ENCODE measurements at regions not wholly inside any gene's neighbourhood (a gene's known extent, or its start where the extent isn't known, plus 50 kb on each side); places are given as distances from the start of the nearest gene placed in this dataset.

DNA sequence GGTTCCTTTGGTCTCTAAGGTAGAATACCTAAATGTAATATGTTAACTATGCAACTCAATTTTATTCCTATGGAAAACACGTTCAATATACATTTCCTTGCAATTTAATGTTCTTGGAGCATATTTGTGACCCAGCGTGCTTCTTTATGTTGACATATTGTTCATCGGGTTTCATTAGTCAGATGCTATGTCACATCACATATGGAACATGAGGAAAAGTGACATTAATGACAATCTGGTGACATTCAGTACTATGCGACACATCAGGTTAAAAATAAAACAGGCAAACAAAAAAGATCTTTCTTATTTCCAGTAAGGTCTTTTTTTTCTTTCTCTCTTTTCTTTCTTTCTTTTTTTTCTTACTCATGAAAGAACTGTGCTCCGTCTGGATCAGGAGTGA lies 135.6 kb upstream of the SMIM21 start:
- no peak for DNase-seq

DNA sequence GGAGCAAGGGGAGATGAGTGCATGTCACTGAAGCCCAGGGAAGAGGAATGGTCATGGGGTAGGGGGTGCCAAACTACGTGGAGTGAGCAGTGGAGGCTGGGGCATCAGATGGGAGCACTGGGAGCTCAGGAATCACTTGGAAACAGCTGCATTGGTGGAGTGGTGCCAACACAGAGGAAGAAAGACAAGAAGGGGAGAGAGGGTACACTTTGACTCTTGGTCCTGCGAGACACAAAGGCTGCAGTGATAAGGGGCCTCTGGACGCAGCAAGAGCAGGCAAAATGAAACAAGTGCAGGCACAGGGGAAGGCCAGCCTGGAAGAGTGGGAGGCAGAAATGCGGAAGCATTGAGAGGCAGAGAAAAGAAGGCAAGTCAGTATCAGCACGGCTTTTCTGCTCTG lies 134.7 kb upstream of the SMIM21 start:
- no peak for DNase-seq

DNA sequence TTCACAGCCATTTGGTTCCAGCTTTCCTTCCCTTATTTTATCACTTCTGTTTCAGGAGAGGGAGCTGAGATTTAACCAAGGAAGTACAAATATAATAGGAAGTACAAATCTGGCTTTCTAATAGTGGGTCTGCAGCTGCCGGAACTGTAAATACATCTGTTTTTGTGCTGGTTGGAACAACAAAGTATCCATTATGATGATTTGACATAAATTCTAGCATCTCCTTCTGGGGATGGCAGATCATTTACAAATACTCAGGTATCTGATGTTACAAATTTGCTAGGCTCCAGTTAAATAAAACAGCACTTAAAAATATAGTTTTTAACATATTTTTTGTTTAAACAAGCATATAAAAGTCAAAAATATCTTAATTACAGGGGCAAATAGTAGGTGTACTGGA lies 131.3 kb upstream of the SMIM21 start:
- DNase-seq, result no peak

DNA sequence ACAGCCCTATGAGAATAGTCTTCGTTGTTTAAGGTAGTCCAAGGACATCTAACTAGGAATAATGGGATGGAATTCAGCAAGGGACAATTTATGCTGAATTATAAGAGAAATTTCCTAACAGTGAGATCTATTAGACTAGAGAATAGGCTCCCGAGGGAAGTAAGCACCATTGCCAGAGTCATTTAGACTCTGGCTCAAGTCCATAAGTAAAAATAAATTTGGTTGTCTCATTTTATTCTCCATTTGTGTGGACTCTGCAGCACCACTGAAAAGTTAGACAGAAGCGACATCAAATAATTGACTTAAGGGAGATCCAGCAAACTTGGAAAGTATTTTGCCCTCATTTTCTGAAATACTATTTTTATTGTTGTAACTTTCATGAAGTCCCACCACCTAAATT lies 129.3 kb upstream of the SMIM21 start:
- no peak for DNase-seq

DNA sequence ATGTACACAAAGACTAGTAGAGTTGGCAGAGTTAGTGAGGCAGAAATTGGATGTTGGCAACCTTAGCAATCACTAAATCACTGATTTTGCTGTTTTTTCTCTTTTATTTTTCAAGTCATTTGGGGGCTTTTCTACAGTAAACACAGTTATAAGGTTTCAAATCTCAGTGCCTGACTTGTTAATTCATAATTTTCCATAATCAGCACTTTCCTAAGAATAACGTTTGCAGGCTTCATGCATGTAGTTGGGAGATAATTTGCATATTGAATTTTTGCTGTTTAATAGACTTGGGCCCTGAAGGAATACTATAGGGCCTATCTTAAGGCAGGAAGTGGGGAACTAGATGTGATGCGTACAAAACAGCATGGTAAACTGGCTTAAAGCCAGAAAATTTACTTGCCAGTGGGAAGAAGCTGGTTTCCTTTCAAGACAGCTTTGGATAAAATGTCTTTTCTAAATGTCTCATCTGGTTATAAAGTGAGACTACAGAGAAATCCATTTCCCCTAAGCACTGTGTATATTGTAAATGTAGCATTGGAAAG lies 127.2 kb upstream of the SMIM21 start:
- DNase-seq, result no peak

DNA sequence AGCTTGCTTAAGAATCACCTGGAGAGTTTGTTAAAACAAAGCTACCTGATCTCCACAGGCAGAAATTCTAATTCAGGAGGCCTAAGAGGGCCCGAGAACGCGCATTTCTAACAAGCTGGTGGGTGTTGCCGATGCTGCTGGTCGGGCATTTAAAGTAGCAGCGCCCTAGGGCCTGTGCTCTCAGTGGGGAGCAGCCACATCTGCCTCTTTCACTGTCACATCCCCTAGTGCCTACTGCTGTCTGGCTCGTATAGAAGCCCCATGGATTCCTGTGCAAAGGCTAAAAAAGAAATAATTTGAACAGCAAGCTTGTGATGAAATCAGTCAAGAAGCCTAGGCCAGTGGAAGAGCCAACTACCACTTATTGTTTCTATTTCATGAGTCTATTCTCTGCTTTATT lies 126.7 kb upstream of the SMIM21 start:
- no peak for DNase-seq

DNA sequence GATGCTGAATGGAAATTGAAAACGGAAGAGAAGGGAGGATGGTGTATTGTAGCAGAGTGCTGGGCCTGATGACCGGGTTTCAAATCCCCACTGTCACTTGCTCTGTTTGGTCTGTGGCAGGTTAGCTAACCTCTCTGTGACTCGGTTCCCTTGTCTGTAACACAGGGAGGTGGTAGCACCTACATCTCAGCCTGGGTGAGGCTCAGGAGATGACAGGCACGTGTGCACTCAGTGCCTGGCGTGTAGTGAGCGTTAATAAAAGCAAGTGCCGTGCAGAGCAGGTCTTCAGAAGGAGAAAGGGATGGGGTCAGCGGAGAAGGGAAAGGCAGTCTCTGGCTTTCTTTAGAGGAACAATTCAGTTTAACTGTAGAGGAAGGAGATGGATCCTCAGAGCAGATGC lies 125.5 kb upstream of the SMIM21 start:
- DNase-seq, result no peak

DNA sequence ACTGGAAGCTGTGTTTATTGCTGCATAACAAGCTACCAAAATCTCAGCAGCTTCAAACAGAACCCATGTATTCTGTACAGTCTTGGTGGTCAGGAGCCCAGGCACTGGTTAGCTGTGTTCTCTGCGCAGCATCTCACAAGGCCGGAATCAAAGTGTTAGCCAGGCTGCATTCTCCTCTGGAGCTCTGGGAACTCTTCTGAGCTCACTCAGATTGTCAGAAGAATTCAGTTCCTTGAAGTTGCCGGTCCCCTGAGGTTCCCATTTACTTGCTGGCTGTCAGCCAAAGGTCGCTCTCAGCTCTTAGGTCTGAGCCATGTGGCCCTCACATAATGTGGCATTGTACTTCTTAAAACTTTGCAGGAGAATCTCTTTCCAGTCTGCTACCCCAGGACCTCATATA lies 123.6 kb upstream of the SMIM21 start:
- DNase-seq, result no peak

DNA sequence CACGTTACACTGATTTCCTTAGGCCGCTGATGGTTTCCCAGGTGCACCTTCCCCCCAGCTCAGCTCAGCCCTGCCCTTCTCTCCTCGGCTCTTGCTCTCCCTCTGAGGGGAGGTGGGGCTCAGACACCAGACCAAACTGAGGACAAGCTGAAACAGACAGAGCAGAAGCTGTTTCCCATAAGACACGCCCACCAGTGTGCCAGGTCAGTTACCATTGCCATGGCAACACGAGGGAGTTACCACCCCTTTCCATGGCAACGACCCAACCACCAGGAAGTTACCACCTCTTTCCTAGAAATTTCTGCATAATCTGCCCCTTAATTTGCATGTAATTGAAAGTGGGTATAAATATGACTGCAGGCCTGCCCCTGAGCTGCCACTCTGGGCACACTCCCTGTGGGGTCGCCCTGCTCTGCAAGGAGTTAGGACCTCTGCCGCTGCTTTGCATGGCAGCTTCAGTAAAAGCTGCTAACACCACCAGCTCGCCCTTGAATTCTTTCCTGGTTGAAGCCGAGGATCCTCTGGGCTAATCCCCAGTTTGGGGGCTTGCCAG lies 120.9 kb upstream of the SMIM21 start:
- DNase-seq, result no peak

DNA sequence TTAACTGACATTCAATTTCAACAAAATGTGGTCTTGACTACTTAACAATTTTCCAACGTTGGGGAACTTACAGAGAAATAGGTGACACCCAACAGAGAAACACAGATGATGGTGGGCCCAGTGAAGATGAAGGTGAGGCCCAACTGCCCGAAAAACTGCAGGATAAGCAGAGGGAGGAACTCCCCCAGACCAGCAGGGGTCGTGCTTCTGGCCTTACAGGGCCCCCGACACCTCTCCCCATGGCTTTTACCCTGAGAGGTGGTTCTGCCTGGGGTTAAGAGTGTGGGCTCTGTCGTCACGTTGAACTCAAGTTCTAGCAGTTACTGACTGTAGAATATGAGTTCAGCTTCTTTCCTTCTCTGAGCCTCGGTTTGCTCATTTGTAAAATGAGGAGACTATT lies 119.5 kb upstream of the SMIM21 start:
- no peak for DNase-seq

DNA sequence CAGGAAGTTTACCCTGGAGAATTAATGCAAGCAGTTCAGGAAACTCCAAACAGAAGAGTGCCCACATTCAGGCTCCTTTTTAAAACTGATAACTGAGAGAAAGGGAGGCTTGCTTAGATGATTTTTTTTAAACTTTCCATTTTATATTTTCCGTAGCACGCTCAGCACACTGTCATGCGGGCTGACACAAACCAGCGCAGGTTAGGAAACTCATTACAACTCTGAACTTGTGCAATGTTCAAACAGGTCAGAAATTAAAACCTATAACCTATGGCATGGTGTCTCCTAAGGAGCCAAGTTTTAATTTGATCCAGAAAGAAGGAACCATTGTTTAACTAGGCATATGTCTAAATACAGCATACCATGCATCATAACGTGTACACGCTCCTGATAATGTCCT lies 117.7 kb upstream of the SMIM21 start:
- DNase-seq, result no peak

DNA sequence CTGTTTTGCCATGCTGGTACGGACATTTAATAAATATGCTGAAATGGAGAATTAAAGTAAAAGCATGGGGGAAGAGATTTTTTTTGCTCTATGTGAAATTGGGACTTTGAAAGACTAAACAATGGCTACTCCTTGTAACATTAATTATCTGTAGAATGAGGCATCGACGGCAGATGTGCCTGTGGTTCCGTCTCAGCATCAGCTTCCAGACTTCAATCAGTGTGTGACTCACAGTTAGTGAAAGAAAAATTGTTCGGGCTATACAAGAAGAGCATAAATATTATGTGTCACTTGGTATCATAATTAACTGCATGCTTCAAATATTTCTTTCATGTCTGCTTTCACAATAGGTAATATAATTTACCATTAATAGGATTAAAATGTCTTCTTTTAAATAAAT lies 117.0 kb upstream of the SMIM21 start:
- no peak for DNase-seq

DNA sequence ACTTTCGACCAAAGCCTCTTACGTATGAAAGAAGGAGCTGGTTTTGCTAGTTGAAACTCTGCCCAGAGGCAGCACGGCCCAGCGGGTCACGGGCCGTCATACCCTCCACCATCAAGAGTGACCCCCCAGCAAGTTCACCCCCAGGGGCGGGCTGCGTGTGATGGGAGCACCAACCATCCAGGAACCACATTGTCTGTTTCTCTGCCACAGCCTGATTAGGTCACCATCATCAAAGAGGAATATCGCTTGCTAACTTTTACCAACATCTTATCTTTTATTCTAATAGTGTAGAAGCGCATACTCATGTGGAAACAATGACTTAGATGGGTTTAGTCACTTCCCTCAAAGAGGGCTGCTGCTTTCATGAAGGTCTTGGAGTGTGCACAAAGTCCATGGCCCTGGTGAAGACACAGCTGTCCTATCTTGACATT lies 116.6 kb upstream of the SMIM21 start:
- no peak for DNase-seq

DNA sequence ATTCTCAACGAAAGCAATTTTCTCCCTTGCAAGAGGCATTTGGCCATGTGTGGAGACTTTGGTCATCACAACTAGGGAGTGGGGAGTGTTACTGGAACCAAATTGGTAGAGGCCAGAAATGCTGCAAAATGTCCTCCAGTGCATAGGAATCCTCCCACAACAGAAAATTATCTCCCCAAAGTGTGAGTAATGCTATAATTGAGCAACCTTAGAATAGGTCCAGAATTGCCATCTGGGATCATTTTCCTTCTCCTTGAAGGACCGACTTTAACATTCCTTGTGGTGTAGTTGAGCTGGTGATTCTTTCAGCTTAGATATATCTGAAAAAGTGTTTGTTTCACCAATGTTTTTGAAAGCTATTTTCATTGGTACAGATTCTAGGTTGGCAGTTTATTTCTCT lies 111.2 kb upstream of the SMIM21 start:
- DNase-seq, result no peak

DNA sequence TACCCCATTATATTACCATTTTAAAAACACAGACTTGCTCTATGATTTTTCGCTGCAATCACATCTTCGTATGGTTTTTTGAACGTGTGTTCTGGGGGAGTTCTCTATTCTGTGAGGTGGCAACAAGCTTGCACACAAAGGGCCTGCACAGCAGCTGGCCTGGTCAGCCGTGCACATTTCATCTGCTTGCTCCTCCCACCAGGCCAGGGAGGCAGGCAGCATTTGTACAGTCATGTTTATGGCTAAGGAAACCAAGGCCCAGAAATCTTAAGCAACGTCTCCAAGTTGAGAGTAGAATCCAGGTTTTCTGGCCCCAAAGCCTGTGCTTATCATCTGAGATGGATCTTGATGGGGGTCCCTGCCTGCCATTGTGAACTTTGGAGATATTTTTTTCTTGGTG lies 106.4 kb upstream of the SMIM21 start:
- DNase-seq, result no peak

DNA sequence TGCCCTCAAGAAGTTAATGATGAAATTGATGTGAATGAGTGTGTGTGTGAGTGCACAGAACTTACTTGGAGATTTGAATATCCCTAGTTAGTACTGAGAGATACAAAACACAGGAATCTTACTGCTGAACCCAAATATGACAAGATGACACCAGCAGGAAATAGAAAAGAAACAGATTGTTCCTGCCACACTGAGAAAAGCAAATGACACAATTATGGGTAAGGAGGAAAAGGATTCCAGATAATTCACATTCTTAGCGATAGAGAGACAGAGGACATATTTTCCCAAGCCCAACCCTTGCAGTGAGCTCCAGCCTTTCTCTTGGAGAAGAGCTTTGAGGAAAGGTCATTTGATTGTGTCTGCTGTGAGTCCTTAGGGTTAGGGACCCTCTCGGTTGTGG lies 105.7 kb upstream of the SMIM21 start:
- DNase-seq, result no peak

DNA sequence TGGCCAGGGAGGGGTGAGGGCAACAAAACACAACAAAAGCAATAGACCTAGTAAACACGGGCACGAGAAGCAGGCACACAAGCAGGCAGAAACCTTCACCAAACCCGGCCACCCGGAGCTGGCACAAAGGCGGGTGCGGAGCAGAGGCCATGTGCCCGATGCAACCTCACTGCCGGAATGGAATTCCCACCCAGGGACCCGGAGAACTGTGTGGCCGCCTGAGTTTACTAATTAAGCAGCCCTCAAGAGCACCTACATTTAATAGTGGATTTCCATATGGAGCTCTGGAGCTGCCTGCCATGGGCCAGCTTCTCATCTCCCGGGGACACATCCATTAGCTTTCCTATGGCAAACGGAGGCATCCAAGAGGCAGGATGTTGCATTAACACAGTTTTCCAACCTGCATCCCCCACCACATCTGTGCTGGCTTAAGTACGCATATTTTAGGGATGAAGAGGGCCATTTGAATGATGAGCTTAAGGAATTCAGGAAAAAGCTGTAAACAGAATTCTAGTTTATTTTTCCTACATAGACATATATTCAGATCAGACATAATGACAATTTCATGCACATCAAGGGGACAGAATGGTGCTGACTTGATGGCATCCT lies 104.5 kb upstream of the SMIM21 start:
- no peak for DNase-seq

DNA sequence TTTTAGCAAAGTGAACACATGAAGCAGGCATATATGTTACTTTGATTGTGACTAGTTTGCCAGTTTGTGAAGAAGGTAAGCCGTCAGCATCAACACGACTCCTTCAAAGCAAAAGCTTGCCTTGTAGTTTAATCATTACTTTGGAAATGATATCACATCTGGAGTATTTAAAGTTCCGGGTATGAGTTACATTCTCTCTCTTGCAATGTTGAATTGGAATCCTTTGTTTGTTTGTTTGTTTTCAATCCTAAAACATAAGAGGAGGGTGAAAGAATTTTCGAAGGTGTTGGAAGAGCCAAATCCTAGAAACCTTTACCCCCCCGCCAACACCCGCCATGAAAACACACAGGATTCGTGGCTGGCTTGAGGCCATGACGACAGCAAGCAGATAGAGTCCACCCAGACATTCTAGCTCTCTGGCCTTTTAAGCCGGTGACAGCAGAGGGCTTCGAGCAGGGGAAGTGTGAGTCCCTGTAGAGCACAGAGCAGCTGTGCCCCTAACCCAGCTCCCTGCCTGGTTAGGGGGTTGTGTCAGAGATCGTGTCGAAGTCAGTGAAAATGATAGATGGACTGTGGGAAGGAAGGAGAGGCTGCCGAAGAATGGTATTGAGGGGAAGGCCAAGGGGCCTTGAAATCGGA lies 103.8 kb upstream of the SMIM21 start:
- DNase-seq, result no peak

DNA sequence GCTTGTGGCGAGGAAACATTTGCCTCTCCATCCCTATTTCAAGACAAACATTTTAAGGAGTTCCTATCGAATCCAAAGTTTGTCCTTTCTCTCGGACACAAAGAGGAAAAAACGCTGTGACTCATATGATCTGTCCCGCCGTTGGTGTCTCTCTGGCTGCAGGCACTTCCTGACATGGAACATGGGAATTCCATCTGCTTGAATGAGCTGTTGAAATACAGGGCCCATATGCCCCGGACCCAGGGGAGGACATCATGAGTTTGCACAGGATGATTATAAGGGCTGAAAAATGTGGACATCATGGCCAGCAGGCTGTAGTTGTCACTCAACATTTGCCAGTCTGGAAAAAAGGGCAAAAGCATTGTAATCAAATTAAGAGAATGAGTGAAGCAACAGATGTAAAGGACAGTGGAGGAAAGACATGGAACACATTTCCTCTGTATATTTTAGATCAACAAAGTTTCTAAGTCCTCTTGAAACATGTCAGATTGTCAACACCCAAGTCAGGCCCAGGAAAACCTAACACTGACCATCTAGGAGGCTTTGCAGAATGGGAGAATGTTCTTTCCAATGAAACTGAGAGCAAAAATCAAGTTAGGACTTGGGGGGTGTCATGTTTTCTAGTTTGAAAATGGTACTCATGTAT lies 103.2 kb upstream of the SMIM21 start:
- DNase-seq, result no peak

DNA sequence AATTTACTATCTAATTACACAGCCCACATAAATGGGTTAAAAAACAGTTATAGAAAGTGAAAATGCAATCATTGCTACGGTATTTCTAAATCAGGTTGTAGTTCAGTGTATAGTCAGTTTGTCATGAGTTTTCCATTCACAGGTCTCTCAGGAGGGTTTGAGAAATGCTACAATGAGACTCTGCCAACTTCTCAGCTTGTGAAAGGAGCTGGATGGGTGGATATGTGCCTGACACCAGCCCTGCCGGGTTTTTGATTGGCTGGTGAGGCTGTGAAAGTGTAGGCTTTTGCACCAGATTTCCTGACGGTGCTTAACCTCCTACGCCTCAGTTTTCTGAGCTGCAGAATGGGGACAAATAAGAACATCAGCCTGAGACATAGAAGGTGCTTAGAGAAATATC lies 102.6 kb upstream of the SMIM21 start:
- DNase-seq, result no peak

DNA sequence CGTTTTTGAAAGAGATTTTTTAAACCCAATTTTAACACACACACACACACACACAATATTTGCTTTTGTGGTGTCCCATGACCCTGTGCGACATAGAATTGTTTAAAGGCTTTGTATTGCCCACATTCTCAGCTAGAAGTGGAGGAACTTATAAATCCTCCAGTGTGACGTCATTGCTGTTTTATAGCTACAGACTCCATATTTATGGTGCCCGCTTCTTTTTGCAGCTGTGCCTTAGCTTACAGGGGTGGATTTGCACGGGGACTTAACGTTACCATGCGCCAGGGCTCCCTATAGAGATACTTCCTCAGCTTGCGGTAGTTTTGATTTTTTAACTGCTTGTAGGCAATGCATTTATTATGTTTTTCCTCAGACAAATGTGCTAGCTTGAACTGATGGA lies 101.9 kb upstream of the SMIM21 start:
- DNase-seq, result no peak

DNA sequence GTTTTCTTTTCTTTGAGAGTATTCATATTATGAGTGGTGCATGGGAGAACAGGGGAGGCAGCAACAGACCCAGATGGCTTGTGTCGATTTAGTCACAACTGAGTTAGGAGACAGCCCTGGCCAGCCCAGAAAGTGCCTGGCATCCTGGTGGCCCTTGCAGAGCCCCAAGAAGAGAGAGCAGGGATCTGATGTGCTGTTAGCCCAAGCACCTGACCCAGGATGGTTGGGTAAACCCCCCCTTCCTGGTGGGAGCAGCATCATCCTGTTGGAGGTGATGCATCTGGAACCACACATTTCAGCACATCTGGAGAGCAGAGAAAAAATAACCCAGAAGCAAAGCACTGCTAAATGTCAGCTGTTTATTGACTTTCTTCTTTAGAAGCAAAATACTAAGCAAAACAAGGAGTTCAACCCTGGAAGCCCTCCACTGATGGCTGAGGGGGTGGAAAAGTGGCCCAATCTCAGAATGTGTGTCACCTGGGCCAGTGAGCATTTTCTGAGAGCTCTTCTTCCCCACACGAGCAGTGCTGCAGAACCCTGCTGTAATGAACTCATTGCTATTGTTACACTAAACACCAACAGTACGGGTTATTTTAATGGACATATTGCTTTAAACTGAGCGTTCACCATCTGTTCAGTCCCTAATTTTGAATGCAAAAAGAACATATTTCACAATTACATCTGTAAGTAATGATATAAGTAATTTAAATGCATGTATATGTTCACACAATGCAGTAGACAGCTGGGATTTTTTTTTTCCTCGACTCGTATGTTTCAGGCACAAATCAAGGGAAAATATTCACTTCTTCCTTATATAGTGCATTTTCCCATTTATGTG lies 100.6 kb upstream of the SMIM21 start:
- no peak for DNase-seq

DNA sequence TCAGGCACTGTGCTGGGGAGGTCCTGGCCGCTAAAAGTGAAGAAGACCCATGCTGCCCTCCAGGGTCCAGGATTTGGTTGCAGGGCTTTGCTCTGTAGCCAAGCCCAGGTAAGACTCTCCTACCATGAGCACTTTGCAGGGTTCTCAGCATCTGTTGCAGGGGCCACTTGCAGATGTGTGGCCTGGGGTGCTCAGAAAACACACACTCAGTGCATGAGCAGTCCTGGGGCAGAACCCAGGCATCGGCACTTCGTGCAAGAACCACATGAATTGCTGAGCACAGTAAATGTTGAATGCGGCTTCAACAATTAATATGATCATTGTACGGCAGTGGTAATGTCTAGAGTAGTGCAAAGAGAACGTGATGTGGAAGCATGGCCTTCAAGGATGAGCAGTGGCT lies 98.5 kb upstream of the SMIM21 start:
- DNase-seq, result no peak
